Hepatocyte (in vitro differentiated cells): ENCODE measurements at regions not wholly inside any gene's neighbourhood (a gene's known extent, or its start where the extent isn't known, plus 50 kb on each side); places are given as distances from the start of the nearest gene placed in this dataset.

Experiments
- DNase-seq: peaks from one replicate; pipeline ENCODE4 v3.0.0-alpha.2; 2016; ENCODE audit warnings: low spot score
- H2AFZ ChIP-seq: fragments of 200-600 bp; sonication (generic); 2 replicates; pipeline ENCODE4 v1.6.0; 2016; ENCODE audit warnings: antibody characterized with exemption, mild to moderate bottlenecking
- H3K27ac ChIP-seq: fragments of 200-600 bp; sonication (generic); 2 replicates; pipeline ENCODE4 v1.5.1; 2016; ENCODE audit warnings: mild to moderate bottlenecking
- H3K27me3 ChIP-seq: fragments of 200-600 bp; sonication (generic); 2 replicates; pipeline ENCODE4 v1.6.1; 2016
- H3K36me3 ChIP-seq: fragments of 200-600 bp; sonication (generic); replicated peaks from 2 replicates; pipeline ENCODE4 v1.5.1; 2016; ENCODE audit warnings: low read depth; ENCODE audit not compliant: insufficient read depth
- H3K4me1 ChIP-seq: fragments of 200-600 bp; sonication (generic); 2 replicates; pipeline ENCODE4 v1.5.1; 2016; ENCODE audit warnings: mild to moderate bottlenecking, moderate library complexity; ENCODE audit not compliant: insufficient read depth
- H3K4me2 ChIP-seq: fragments of 200-600 bp; sonication (generic); 2 replicates; pipeline ENCODE4 v1.6.0; 2016
- H3K4me3 ChIP-seq: fragments of 200-600 bp; sonication (generic); 2 replicates; pipeline ENCODE4 v1.5.1; 2016; ENCODE audit warnings: mild to moderate bottlenecking
- H3K79me2 ChIP-seq: fragments of 200-600 bp; sonication (generic); 2 replicates; pipeline ENCODE4 v1.6.0; 2017; ENCODE audit warnings: mild to moderate bottlenecking
- H3K9me2 ChIP-seq: fragments of 200-600 bp; sonication (generic); replicated peaks from 2 replicates; pipeline ENCODE4 v1.6.0; 2017; ENCODE audit warnings: mild to moderate bottlenecking; ENCODE audit not compliant: insufficient read depth
- H3K9me3 ChIP-seq: fragments of 200-600 bp; sonication (generic); 2 replicates; pipeline ENCODE4 v1.5.1; 2016; ENCODE audit warnings: low read depth, mild to moderate bottlenecking
- H4K20me1 ChIP-seq: fragments of 200-600 bp; sonication (generic); 2 replicates; pipeline ENCODE4 v1.6.0; 2016; ENCODE audit warnings: mild to moderate bottlenecking; ENCODE audit not compliant: insufficient read depth, poor library complexity, severe bottlenecking
- EZH2 ChIP-seq: fragments of 200-600 bp; sonication (generic); IDR thresholded peaks from 2 replicates; pipeline ENCODE4 v1.6.1; 2016; ENCODE audit warnings: antibody characterized with exemption, mild to moderate bottlenecking, borderline replicate concordance
- EZH2phosphoT487 ChIP-seq: fragments of 200-600 bp; sonication (generic); IDR thresholded peaks from one replicate; pipeline ENCODE4 v1.6.1; 2018; ENCODE audit warnings: antibody characterized with exemption, mild to moderate bottlenecking, low read depth, moderate library complexity; ENCODE audit not compliant: unreplicated experiment, severe bottlenecking
- WGBS: methylation state at CpG from one replicate; pipeline ENCODE4 v1.1.6; 2016; ENCODE audit warnings: low lambda C conversion rate; ENCODE audit errors: missing lambda C conversion rate; 5-methylcytosine and 5-hydroxymethylcytosine counted together
- TF ChIP-seq, protein P1 (sequence below): fragments of 200-600 bp; sonication (generic); IDR thresholded peaks from 2 replicates; pipeline ENCODE4 v1.5.1; 2016; ENCODE audit warnings: antibody characterized with exemption, mild to moderate bottlenecking; ENCODE audit not compliant: poor library complexity

DNA sequence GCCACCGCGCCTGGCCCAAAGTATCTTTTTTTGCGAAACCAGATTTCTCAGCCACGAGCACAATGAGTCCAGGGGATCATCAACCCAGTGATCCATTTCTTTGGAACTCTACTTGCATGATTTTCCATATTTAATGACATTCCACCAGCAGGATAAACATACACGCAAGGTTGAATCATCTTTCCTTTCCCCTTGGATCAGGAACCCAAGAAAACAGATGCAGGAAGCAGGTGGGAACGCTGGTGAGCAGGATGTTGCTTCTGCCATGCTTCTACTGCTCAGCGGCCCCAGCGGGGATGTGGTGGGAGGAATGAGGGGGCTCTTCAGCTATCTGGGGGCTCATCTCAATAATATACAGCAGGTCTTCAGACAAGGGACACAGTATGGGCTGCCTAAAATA lies 118.2 kb downstream of the SEC61B start:
- Histone ChIP-seq H3K27ac (no peak overlapping the region), H3K4me1 (no peaks in the 10 kb centered on the region), H3K9me2 (no peaks in the 10 kb centered on the region), H3K4me3 (no peak overlapping the region), H3K79me2 (no peaks in the 10 kb centered on the region), H3K4me2 (no peak overlapping the region), H3K27me3 (no peaks in the 10 kb centered on the region), H3K9me3 (no peaks in the 10 kb centered on the region), H2AFZ (no peak overlapping the region), H3K36me3 (no peaks in the 10 kb centered on the region), H4K20me1 (no peaks in the 10 kb centered on the region)
- TF ChIP-seq EZH2phosphoT487 (no peak), EZH2 (no peak)
- TF ChIP-seq, protein P1, sequence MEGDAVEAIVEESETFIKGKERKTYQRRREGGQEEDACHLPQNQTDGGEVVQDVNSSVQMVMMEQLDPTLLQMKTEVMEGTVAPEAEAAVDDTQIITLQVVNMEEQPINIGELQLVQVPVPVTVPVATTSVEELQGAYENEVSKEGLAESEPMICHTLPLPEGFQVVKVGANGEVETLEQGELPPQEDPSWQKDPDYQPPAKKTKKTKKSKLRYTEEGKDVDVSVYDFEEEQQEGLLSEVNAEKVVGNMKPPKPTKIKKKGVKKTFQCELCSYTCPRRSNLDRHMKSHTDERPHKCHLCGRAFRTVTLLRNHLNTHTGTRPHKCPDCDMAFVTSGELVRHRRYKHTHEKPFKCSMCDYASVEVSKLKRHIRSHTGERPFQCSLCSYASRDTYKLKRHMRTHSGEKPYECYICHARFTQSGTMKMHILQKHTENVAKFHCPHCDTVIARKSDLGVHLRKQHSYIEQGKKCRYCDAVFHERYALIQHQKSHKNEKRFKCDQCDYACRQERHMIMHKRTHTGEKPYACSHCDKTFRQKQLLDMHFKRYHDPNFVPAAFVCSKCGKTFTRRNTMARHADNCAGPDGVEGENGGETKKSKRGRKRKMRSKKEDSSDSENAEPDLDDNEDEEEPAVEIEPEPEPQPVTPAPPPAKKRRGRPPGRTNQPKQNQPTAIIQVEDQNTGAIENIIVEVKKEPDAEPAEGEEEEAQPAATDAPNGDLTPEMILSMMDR: no peak
- no peak for DNase-seq
- WGBS: 91% methylated on average over 8 of the region's 8 CpGs

DNA sequence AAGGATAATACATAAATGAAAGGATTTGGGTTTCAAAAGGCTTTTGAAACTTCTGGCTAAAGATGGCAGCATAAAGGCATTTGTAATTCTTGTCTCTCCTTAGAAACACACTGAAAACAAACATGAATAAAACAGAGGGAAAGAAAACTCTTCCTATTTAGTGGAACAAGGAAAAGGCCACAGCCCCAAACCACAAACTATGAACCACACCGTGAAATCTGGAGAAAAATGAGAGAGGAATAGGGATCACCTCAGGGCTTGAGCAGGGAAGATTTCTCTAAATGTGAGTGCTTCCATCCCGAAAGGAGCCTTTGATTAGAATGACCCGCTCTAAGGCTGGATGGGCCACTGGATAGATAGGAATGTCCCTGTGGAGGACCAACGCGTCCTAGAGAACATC lies 119.6 kb downstream of the SEC61B start:
- H3K9me2 ChIP-seq: no peaks in the 10 kb centered on the region
- no peak overlapping the region for H2AFZ ChIP-seq
- no peaks in the 10 kb centered on the region for H3K4me1 ChIP-seq
- TF ChIP-seq EZH2 (no peak), EZH2phosphoT487 (no peak)
- TF ChIP-seq, protein P1: no peak
- no peaks in the 10 kb centered on the region for H3K79me2 ChIP-seq
- no peaks in the 10 kb centered on the region for H3K36me3 ChIP-seq
- 92% methylated on average over 5 of the region's 5 CpGs for WGBS
- no peak for DNase-seq
- H3K4me3 ChIP-seq: no peak overlapping the region
- no peak overlapping the region for H3K4me2 ChIP-seq
- no peaks in the 10 kb centered on the region for H4K20me1 ChIP-seq
- H3K9me3 ChIP-seq: no peaks in the 10 kb centered on the region
- H3K27ac ChIP-seq: no peak overlapping the region
- H3K27me3 ChIP-seq: no peaks in the 10 kb centered on the region

DNA sequence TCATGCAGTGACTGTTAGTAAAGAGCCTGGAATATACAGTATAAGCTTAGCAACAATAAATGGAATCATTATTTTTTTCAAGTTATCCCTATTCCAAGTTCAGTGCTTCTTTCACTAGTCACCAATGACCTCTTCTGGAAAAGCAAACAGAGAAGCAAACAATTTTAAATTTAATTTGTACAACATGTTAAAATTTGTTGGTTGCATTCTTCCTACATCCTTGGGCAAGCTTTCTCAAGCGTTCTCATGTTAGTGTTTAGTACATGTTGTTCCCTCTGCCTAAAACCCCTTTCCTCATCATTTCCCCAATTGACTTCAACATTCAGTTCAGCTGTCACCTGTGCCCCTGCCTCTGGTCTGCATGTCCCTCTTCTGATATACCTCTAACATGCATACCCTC lies 123.4 kb downstream of the SEC61B start:
- TF ChIP-seq EZH2 (no peak), EZH2phosphoT487 (no peak)
- TF ChIP-seq, protein P1: no peak
- DNase-seq: no peak
- H3K27ac ChIP-seq: no peak overlapping the region
- no peak overlapping the region for H2AFZ ChIP-seq
- H3K9me3 ChIP-seq: no peaks in the 10 kb centered on the region
- no peaks in the 10 kb centered on the region for H3K36me3 ChIP-seq
- no peaks in the 10 kb centered on the region for H3K9me2 ChIP-seq
- no peaks in the 10 kb centered on the region for H3K79me2 ChIP-seq
- no peak overlapping the region for H3K4me2 ChIP-seq
- 95% methylated on average over 1 of the region's 1 CpG for whole genome bisulfite sequencing
- H4K20me1 ChIP-seq: no peaks in the 10 kb centered on the region
- H3K4me1 ChIP-seq: no peaks in the 10 kb centered on the region
- H3K4me3 ChIP-seq: no peak overlapping the region
- no peaks in the 10 kb centered on the region for H3K27me3 ChIP-seq

DNA sequence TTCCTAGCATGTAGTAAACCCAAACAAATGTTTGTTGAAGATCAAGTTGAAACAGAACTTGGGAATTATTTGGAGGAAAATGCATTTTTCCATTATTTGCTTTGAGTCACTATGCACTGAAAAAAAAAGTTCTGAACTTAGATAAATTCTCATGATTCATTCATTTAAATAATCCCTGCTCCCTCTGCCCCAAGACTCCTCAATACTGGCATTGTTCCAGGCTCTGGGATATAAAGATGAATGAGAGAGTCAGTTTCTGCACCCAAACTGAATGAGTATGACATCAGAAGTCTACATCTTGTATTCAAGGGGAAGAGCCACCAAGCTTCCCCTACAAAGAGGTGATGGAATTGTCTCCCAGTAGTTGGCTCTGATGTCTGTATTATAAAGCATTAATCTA lies 123.9 kb downstream of the SEC61B start:
- Histone ChIP-seq H3K9me2 (no peaks in the 10 kb centered on the region), H3K36me3 (no peaks in the 10 kb centered on the region), H3K4me1 (no peaks in the 10 kb centered on the region), H3K9me3 (no peaks in the 10 kb centered on the region), H4K20me1 (no peaks in the 10 kb centered on the region), H2AFZ (no peak overlapping the region), H3K27me3 (no peaks in the 10 kb centered on the region), H3K4me3 (no peak overlapping the region), H3K27ac (no peak overlapping the region), H3K79me2 (no peaks in the 10 kb centered on the region), H3K4me2 (no peak overlapping the region)
- TF ChIP-seq EZH2phosphoT487: no peak
- TF ChIP-seq EZH2: no peak
- TF ChIP-seq, protein P1: no peak
- no peak for DNase-seq
